Esophagus muscularis mucosa (tissue), 3 donors: ENCODE measurements at regions not wholly inside any gene's neighbourhood (a gene's known extent, or its start where the extent isn't known, plus 50 kb on each side); places are given as distances from the start of the nearest gene placed in this dataset.

Experiments
- CTCF ChIP-seq, 3 experiments: fragments of 200-600 bp in 2 of 3; fragments of 450-650 bp in 1 of 3; sonication (generic) in 2 of 3; IDR thresholded peaks; one replicate each; pipeline ENCODE4 v1.5.1; 2017 to 2019; ENCODE audit warnings: antibody characterized with exemption in 3 of 3, mild to moderate bottlenecking in 2 of 3, moderate library complexity in 1 of 3
- POLR2A ChIP-seq: fragments of 450-650 bp; IDR thresholded peaks from one replicate; pipeline ENCODE4 v1.6.1; 2017; ENCODE audit warnings: antibody characterized with exemption, moderate library complexity, mild to moderate bottlenecking, low read depth

DNA sequence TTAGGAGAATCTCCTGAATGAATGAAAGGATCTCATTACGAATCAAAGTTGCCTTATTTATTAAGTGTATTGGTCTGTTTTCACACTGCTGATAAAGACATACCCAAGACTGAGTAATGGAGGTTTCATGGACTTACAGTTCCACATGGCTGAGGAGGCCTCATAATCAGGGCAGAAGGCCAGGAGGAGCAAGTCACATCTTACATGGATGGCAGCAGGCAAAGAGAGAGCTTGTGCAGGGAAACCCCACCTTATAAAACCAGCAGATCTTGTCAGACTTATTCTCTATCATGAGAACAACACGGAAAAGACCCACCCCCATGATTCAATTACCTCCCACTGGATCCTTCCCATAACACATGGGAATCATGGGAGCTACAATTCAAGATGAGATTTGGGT, 785.2 kb upstream of the POU3F3 start:
- TF ChIP-seq CTCF (IDR thresholded peaks at IDR 0.05), result no peak
- no peak for TF ChIP-seq POLR2A
